Ishikawa (cell line): ENCODE measurements at regions not wholly inside any gene's neighbourhood (a gene's known extent, or its start where the extent isn't known, plus 50 kb on each side); places are given as distances from the start of the nearest gene placed in this dataset.

Experiments
- CEBPB ChIP-seq: IDR thresholded peaks from 2 replicates; pipeline ENCODE4 v1.6.1; 2012
- CREB1 ChIP-seq: IDR thresholded peaks from 2 replicates; pipeline ENCODE4 v1.6.1; 2012; ENCODE audit warnings: low read depth
- EGR1 ChIP-seq: IDR thresholded peaks from 2 replicates; pipeline ENCODE4 v1.6.1; 2012
- EP300 ChIP-seq: IDR thresholded peaks from 2 replicates; pipeline ENCODE4 v1.6.1; 2012; ENCODE audit warnings: borderline replicate concordance
- FOXM1 ChIP-seq: IDR thresholded peaks from 2 replicates; pipeline ENCODE4 v1.6.1; 2012; ENCODE audit warnings: low read depth, borderline replicate concordance
- MAX ChIP-seq: IDR thresholded peaks from 2 replicates; pipeline ENCODE4 v1.6.1; 2012
- NFIC ChIP-seq: IDR thresholded peaks from 2 replicates; pipeline ENCODE4 v1.6.1; 2012
- RAD21 ChIP-seq: IDR thresholded peaks from 2 replicates; pipeline ENCODE4 v1.6.1; 2012; ENCODE audit warnings: low read depth
- REST ChIP-seq: IDR thresholded peaks from 2 replicates; pipeline ENCODE4 v1.6.1; 2012; ENCODE audit warnings: low read depth, mild to moderate bottlenecking
- TAF1 ChIP-seq: IDR thresholded peaks from 2 replicates; pipeline ENCODE4 v1.6.1; 2012; ENCODE audit warnings: low read depth, mild to moderate bottlenecking
- TCF12 ChIP-seq: IDR thresholded peaks from 2 replicates; pipeline ENCODE4 v1.6.1; 2012; ENCODE audit warnings: low read depth
- TEAD4 ChIP-seq: IDR thresholded peaks from 2 replicates; pipeline ENCODE4 v1.6.1; 2012
- USF1 ChIP-seq: IDR thresholded peaks from 2 replicates; pipeline ENCODE4 v1.6.1; 2012
- YY1 ChIP-seq: IDR thresholded peaks from 2 replicates; pipeline ENCODE4 v1.6.1; 2012; ENCODE audit warnings: low read depth
- ZBTB7A ChIP-seq: IDR thresholded peaks from 2 replicates; pipeline ENCODE4 v1.6.1; 2012; ENCODE audit warnings: low read depth

DNA sequence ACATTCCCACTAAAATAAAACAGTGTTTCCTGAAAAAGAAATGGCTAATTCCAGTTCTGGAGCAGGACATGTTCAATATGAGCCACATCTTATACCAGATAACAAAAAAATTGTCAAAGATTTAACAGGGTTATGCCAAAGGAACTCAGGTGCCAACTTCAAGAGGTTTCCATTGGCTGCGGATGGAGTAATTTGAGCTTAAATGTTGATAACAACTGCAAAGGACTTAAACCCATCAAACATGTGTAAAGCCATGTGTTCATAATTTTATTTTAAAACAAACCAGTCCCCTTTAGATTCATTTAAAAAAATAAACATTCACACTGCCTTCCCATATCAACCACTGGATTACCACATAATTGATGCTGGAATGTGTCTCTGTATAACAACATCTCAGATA, 156.4 kb upstream of the PCDH18 start:
- TF ChIP-seq EGR1 (no peak), ZBTB7A (no peak), RAD21 (no peak), TAF1 (no peak), TCF12 (no peak), CEBPB (no peak)

DNA sequence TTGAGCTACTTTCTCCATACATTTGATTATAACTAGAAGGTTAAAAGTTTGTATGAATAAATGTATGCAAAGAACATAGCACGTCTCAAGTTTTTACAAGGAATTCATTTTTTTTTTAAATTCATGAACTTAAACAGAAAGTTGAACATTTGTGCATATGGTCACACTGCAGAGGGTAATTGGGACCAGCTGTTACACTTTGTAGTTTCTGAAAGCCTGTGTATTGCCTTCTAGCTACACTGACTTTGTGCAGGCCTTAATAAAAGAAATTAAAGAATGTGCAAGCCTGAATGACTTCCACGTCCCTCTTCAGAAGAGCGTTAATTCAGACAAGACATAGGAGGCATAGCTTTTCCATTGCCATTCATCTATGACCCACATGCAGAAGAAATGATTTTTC, 153.1 kb upstream of the PCDH18 start:
- TF ChIP-seq YY1: no peak
- no peak for TF ChIP-seq NFIC
- no peak for TF ChIP-seq TAF1
- no peak for TF ChIP-seq TCF12
- no peak for TF ChIP-seq MAX
- no peak for TF ChIP-seq CEBPB
- no peak for TF ChIP-seq REST
- TF ChIP-seq CREB1: no peak
- no peak for TF ChIP-seq TEAD4

- TF ChIP-seq FOXM1 (no peak), TEAD4 (no peak), MAX (no peak), CEBPB (no peak)
Measured at GRCh38 chr4:137681081-137681480, 148.8 kb upstream of the PCDH18 start.

GRCh38 chr4:137678796-137679195, 146.5 kb upstream of the PCDH18 start:
- no peak for TF ChIP-seq ZBTB7A
- no peak for TF ChIP-seq TEAD4
- no peak for TF ChIP-seq USF1
- no peak for TF ChIP-seq EP300
- no peak for TF ChIP-seq TAF1
- TF ChIP-seq CEBPB: no peak
- TF ChIP-seq CREB1: no peak
- no peak for TF ChIP-seq RAD21
- no peak for TF ChIP-seq TCF12
- no peak for TF ChIP-seq MAX

DNA sequence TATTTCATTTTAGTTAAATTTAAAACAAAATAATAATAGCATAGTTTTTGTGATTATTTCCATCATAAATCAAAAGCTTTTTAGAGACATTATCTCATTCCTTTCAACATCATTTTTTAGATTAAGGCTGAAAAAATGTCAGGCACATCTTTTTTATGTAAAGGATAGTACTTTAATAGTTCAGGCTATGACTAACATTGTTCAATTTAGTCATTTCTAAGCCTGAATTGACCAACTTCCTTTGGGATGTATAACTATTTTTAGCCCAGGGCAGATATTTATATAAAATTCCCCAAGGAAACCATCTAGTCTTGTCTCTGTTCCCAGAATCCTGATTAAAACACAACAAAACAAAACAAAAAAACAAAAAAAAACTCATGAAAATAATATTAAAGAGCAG, 145.6 kb upstream of the PCDH18 start:
- TF ChIP-seq YY1 (no peak), NFIC (no peak), EP300 (no peak), MAX (no peak), REST (no peak), CEBPB (no peak), TAF1 (no peak), FOXM1 (no peak), ZBTB7A (no peak), TEAD4 (no peak), CREB1 (no peak)

GRCh38 chr4:137676357-137676998, 144.2 kb upstream of the PCDH18 start:
- no peak for TF ChIP-seq TEAD4
- no peak for TF ChIP-seq RAD21
- no peak for TF ChIP-seq MAX
- no peak for TF ChIP-seq REST
- TF ChIP-seq EGR1: no peak
- no peak for TF ChIP-seq EP300
- no peak for TF ChIP-seq YY1
- TF ChIP-seq FOXM1: no peak
- no peak for TF ChIP-seq TAF1
- TF ChIP-seq NFIC: no peak
- TF ChIP-seq CREB1: no peak
- no peak for TF ChIP-seq ZBTB7A
- no peak for TF ChIP-seq TCF12
- TF ChIP-seq CEBPB: no peak
- no peak for TF ChIP-seq USF1
